Ascending aorta (tissue), 2 donors: ENCODE measurements at regions not wholly inside any gene's neighbourhood (a gene's known extent, or its start where the extent isn't known, plus 50 kb on each side); places are given as distances from the start of the nearest gene placed in this dataset.

Experiments
- DNase-seq, 2 donors: peaks; one replicate each; pipeline ENCODE4 v3.0.0-alpha.2; 2019; ENCODE audit warnings: low spot score in 2 of 2
- H3K27ac ChIP-seq, 2 donors: fragments of 200-600 bp; sonication (generic); one replicate each; pipeline ENCODE4 v1.5.1; 2016 to 2017; ENCODE audit warnings: mild to moderate bottlenecking in 1 of 2
- H3K27me3 ChIP-seq: fragments of 200-600 bp; sonication (generic); one replicate; pipeline ENCODE4 v1.5.1; 2017
- H3K36me3 ChIP-seq, 2 donors: fragments of 200-600 bp; sonication (generic); one replicate each; pipeline ENCODE4 v1.5.1; 2016
- H3K4me1 ChIP-seq, 2 donors: fragments of 200-600 bp; sonication (generic); one replicate each; pipeline ENCODE4 v1.5.1; 2016 to 2017; ENCODE audit warnings: mild to moderate bottlenecking in 1 of 2
- H3K4me3 ChIP-seq, 2 donors: fragments of 200-600 bp; sonication (generic); one replicate each; pipeline ENCODE4 v1.5.1; 2016 to 2017; ENCODE audit warnings: mild to moderate bottlenecking in 1 of 2
- H3K9me3 ChIP-seq, 2 donors: fragments of 200-600 bp; sonication (generic); one replicate each; pipeline ENCODE4 v1.5.1; 2016
- CTCF ChIP-seq, 3 experiments: fragments of 200-600 bp in 2 of 3; fragments of 450-650 bp in 1 of 3; sonication (generic) in 2 of 3; IDR thresholded peaks; one replicate each; pipeline ENCODE4 v1.5.1; 2016 to 2019; ENCODE audit warnings: antibody characterized with exemption in 3 of 3, mild to moderate bottlenecking in 1 of 3, moderate library complexity in 1 of 3
- intact Hi-C: fragments of 100-400 bp; cut with DNase I; formaldehyde crosslinking; loops from one replicate; pipeline ENCODE4 v1.15.1; 2023

GRCh38 chr4:11175374-11175773 is 253.3 kb downstream of the HS3ST1 start:
- intact Hi-C loops: no loop called here
- DNase-seq: no peak
- no peak overlapping the region for H3K4me3 ChIP-seq
- no peaks in the 10 kb centered on the region for H3K9me3 ChIP-seq
- H3K27ac ChIP-seq: no peak overlapping the region
- no peaks in the 10 kb centered on the region for H3K36me3 ChIP-seq
- H3K4me1 ChIP-seq: no peaks in the 10 kb centered on the region
- TF ChIP-seq CTCF (IDR thresholded peaks at IDR 0.05): no peak
- no peaks in the 10 kb centered on the region for H3K27me3 ChIP-seq

- no peak overlapping the region for H3K4me3 ChIP-seq
- no peak overlapping the region for H3K27ac ChIP-seq
- H3K9me3 ChIP-seq: no peaks in the 10 kb centered on the region
- no peak for TF ChIP-seq CTCF (IDR thresholded peaks at IDR 0.05)
- no peaks in the 10 kb centered on the region for H3K36me3 ChIP-seq
- intact Hi-C loops: no loop called here
- H3K4me1 ChIP-seq: no peaks in the 10 kb centered on the region
- H3K27me3 ChIP-seq: no peaks in the 10 kb centered on the region
- no peak for DNase-seq
Observed at GRCh38 chr4:11166606-11167005, 262.1 kb downstream of the HS3ST1 start.

- TF ChIP-seq CTCF (IDR thresholded peaks at IDR 0.05): no peak
- no peaks in the 10 kb centered on the region for H3K27me3 ChIP-seq
- H3K9me3 ChIP-seq: no peaks in the 10 kb centered on the region
- no peak for DNase-seq
- intact Hi-C loops: no loop called here
- no peaks in the 10 kb centered on the region for H3K36me3 ChIP-seq
- no peak overlapping the region for H3K4me3 ChIP-seq
- H3K27ac ChIP-seq: no peak overlapping the region
- H3K4me1 ChIP-seq: no peaks in the 10 kb centered on the region
Observed at GRCh38 chr4:11166034-11166433, 262.7 kb downstream of the HS3ST1 start.

- no peaks in the 10 kb centered on the region for H3K9me3 ChIP-seq
- DNase-seq: no peak
- no peak for TF ChIP-seq CTCF (IDR thresholded peaks at IDR 0.05)
- no peaks in the 10 kb centered on the region for H3K36me3 ChIP-seq
- no peaks in the 10 kb centered on the region for H3K4me1 ChIP-seq
- intact Hi-C loops: no loop called here
- H3K27me3 ChIP-seq: no peaks in the 10 kb centered on the region
- H3K27ac ChIP-seq: no peak overlapping the region
- H3K4me3 ChIP-seq: no peak overlapping the region
Observed at GRCh38 chr4:11165052-11165451, 263.6 kb downstream of the HS3ST1 start.

- Histone ChIP-seq H3K4me1 (no peaks in the 10 kb centered on the region), H3K4me3 (no peak overlapping the region), H3K27ac (no peak overlapping the region), H3K36me3 (no peaks in the 10 kb centered on the region), H3K27me3 (no peaks in the 10 kb centered on the region), H3K9me3 (no peaks in the 10 kb centered on the region)
- DNase-seq: no peak
- no peak for TF ChIP-seq CTCF (IDR thresholded peaks at IDR 0.05)
- intact Hi-C loops: no loop called here
Observed at GRCh38 chr4:11160288-11160687, 268.4 kb downstream of the HS3ST1 start.

GRCh38 chr4:11158971-11159370 is 269.7 kb downstream of the HS3ST1 start:
- no peak for TF ChIP-seq CTCF (IDR thresholded peaks at IDR 0.05)
- H3K9me3 ChIP-seq: no peaks in the 10 kb centered on the region

More at GRCh38 chr4:11158971-11159370, 269.7 kb downstream of the HS3ST1 start:
- intact Hi-C loops: no loop called here
- Histone ChIP-seq H3K27ac (no peak overlapping the region), H3K4me1 (no peaks in the 10 kb centered on the region), H3K4me3 (no peak overlapping the region), H3K27me3 (no peaks in the 10 kb centered on the region), H3K36me3 (no peaks in the 10 kb centered on the region)
- no peak for DNase-seq
